Rectal smooth muscle tissue (tissue), 1 donor: ENCODE measurements at regions not wholly inside any gene's neighbourhood (a gene's known extent, or its start where the extent isn't known, plus 50 kb on each side); places are given as distances from the start of the nearest gene placed in this dataset.

Experiments
- H3K27ac ChIP-seq: one replicate; pipeline ENCODE4 v1.7.0; 2013; ENCODE audit warnings: low read depth, low read length, inconsistent platforms
- H3K27me3 ChIP-seq: one replicate; pipeline ENCODE4 v1.7.0; 2013; ENCODE audit warnings: low read length; ENCODE audit not compliant: control insufficient read depth, insufficient read depth
- H3K36me3 ChIP-seq: one replicate; pipeline ENCODE4 v1.7.0; 2013; ENCODE audit warnings: low read length; ENCODE audit not compliant: control insufficient read depth, insufficient read depth
- H3K4me1 ChIP-seq: one replicate; pipeline ENCODE4 v1.7.0; 2013; ENCODE audit warnings: low read length; ENCODE audit not compliant: control insufficient read depth, insufficient read depth
- H3K4me3 ChIP-seq: one replicate; pipeline ENCODE4 v1.7.0; 2013; ENCODE audit warnings: low read length
- H3K9ac ChIP-seq: one replicate; pipeline ENCODE4 v1.7.0; 2013; ENCODE audit warnings: low read length

DNA sequence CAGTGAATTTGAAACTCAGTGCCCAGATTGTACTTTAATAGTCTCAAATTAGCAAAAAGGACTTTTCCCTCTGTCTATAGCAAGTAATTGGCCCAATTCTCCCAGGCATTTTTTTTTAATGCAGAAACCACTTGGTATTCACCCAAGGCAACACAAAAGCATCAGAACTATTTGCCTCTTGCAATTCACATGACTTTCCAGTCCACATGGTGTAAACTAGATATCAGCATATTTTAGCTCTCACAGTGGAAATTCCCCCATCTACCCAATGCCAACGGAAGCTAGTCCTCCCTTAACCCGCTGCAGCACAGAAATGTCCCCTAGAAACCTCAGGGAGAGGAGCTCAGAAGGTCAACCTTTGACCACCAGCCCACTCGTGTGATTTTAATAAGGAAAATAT, 103.4 kb upstream of the CDYL start:
- Histone ChIP-seq H3K36me3 (no peaks in the 10 kb centered on the region), H3K4me3 (no peak overlapping the region), H3K27me3 (no peaks in the 10 kb centered on the region), H3K9ac (no peak overlapping the region), H3K27ac (no peak overlapping the region), H3K4me1 (no peaks in the 10 kb centered on the region)

DNA sequence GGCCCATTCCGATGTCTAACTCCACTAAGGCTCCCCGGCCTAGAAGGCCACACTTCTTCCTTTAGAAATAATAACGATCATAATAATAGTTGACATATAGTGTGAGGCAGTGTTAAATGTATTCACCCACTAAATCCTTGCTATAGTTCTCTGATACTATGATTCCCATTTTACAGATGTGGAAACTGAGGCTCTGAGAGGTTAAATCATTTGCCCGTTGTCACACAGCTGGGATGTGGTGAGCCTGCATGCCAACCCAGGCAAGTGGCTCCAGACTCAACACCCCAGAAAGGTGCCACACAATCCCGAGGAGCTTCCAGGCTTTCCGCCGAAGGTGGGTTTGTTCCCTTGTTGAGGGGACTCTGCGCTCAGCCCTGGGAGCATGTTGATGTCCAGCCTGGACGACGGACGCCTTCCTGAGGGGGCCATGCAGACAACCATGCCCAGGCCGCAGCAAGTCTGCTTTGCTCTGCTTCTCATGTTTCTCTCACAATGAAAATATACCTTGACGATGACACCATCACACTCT, 104.6 kb upstream of the CDYL start:
- Histone ChIP-seq H3K36me3 (no peaks in the 10 kb centered on the region), H3K27me3 (no peaks in the 10 kb centered on the region), H3K27ac (no peak overlapping the region), H3K4me1 (no peaks in the 10 kb centered on the region), H3K9ac (no peak overlapping the region), H3K4me3 (no peak overlapping the region)

DNA sequence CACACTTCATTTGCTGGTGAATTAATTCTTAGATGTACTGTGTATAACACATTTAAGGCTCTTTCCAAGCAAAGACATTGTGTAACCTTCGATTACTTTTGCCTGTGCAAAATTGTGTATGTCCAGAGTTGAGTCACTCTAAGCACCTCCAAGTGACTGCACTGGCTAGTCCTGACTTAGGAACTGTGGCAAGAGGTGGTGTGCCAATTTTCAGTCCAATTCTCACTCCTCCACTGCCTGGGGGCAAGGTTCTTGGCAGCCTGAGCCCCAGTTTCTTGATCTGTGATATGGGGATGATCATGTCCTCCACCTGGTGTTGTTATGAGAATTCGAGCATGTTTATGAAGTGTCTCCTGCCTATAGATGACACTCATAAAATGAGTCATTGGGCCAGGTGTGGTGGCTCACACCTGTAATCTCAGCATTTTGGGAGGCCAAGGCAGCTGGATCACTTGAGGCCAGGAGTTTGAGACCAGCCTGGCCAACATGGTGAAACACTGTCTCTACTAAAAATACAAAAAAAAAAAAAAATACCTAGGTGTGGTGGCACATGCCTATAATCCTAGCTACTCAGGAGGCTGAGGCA, 105.3 kb upstream of the CDYL start:
- Histone ChIP-seq H3K36me3 (no peaks in the 10 kb centered on the region), H3K4me1 (no peaks in the 10 kb centered on the region), H3K4me3 (no peak overlapping the region), H3K27ac (no peak overlapping the region), H3K27me3 (no peaks in the 10 kb centered on the region), H3K9ac (no peak overlapping the region)

DNA sequence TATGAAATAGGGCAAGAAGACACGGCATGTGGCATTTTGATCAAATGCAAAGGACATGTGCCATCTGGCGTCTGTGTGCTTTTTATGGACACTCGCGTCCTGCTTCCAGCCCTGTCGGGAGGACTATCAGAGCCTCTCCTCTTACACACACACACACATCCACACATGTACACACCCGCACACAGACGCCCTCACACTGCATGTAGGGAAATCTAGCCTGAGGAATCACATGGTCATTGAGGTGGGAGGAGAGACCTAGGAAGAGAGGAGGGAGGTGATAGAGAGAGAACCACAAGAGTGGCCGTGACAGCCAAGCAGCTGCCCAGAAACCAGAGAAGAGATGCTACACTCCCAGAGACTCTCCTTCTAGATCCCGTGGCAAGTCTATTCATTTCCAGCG, 105.9 kb upstream of the CDYL start:
- Histone ChIP-seq H3K9ac (no peak overlapping the region), H3K36me3 (no peaks in the 10 kb centered on the region), H3K4me1 (no peaks in the 10 kb centered on the region), H3K27me3 (no peaks in the 10 kb centered on the region), H3K4me3 (no peak overlapping the region), H3K27ac (no peak overlapping the region)

DNA sequence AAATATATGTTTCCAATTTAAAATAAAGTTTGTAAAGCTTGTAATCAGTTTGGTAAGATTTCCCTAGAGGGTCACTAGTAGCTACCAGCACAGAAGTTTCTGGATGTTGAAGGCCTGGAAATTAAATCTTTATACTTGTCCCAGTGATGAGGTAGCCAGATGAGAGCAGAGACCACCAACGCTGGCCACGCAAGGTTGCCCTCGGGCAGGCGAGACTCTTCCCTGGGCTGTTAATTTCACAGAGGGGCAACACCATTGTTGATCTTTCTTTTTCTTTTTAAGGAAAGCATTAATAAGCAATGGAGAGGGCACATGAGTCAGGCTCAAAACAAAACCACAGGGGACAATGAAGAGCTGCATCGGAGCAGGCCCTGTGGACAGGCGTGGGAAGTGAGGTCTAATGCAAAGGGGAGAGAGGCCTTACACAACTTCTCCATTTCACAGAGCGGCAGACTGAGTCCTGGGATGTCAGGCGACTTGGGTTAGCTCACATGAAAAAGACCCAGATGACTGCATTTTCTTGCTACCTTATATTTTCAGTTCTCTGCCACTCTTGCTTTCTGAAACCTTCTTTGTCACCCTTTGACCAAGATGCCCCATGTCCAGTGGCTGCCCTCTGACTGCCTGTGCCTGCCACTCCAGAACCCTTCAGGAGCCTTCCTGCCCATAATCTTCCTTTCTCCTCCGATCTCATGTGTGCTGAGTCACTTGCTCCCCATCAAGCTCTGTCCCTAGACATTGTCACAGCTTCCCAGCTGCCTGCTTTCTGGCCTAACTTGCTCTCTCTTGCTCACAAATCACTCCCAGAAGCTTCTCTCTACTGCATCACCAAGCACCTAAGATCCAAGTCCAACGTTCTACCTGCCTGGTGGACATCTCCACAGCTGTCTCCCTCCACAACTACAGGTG, 107.7 kb upstream of the CDYL start:
- no peaks in the 10 kb centered on the region for H3K4me1 ChIP-seq
- H3K27me3 ChIP-seq = no peaks in the 10 kb centered on the region
- no peak overlapping the region for H3K4me3 ChIP-seq
- H3K36me3 ChIP-seq = no peaks in the 10 kb centered on the region
- no peak overlapping the region for H3K9ac ChIP-seq
- H3K27ac ChIP-seq = no peak overlapping the region

DNA sequence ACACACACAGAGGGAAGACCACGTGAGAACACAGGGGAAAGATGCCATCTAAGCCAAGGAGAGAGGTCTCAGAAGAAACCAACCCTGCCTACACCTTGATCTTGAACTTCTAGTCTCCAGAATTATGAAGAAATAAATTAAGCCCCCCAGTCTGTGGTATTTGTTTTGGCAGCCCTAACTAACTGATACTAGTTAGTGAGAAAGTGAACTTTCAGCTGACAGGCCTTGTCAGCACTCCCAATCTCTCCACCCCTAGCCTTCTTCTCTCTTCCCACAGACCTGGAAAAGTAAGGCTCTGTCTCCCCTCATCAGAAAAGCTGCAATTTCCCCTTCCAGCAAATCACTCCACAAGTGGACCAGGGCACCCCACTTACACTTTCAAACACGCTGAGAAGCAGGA, 108.6 kb upstream of the CDYL start:
- H3K4me3 ChIP-seq = no peak overlapping the region
- no peaks in the 10 kb centered on the region for H3K36me3 ChIP-seq
- no peaks in the 10 kb centered on the region for H3K4me1 ChIP-seq
- no peaks in the 10 kb centered on the region for H3K27me3 ChIP-seq
- no peak overlapping the region for H3K27ac ChIP-seq
- no peak overlapping the region for H3K9ac ChIP-seq

DNA sequence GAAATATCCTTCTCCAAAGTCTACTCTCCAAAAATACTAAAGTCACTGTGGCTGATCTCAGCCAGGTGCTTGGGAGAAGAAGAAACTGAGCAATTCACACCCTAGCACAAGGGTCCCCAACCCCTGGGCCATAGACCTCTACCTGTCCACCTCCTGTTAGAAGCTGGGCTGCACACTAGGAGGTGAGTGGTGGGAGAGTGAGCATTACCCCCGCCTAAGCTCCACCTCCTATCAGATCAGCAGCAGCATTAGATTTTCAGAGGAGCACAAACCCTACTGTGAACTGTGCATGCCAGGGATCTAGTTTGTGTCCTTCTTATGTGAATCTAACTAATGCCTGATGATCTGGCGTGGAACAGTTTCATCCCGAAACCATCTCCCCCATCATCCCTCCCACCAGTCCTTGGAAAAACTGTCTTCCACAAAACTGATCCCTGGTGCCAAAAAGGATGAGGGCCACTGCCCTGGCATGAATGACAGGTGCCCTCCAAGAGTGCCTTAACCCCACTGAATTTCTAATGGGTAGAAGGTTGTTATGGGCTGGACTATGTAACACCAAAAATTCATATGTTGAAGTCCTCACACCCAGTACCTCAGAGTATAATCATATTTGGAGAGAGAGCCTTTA, 109.2 kb upstream of the CDYL start:
- Histone ChIP-seq H3K27me3 (no peaks in the 10 kb centered on the region), H3K9ac (no peak overlapping the region), H3K36me3 (no peaks in the 10 kb centered on the region), H3K4me3 (no peak overlapping the region), H3K4me1 (peaks cover 2% of the 10 kb centered on the region), H3K27ac (no peak overlapping the region)

DNA sequence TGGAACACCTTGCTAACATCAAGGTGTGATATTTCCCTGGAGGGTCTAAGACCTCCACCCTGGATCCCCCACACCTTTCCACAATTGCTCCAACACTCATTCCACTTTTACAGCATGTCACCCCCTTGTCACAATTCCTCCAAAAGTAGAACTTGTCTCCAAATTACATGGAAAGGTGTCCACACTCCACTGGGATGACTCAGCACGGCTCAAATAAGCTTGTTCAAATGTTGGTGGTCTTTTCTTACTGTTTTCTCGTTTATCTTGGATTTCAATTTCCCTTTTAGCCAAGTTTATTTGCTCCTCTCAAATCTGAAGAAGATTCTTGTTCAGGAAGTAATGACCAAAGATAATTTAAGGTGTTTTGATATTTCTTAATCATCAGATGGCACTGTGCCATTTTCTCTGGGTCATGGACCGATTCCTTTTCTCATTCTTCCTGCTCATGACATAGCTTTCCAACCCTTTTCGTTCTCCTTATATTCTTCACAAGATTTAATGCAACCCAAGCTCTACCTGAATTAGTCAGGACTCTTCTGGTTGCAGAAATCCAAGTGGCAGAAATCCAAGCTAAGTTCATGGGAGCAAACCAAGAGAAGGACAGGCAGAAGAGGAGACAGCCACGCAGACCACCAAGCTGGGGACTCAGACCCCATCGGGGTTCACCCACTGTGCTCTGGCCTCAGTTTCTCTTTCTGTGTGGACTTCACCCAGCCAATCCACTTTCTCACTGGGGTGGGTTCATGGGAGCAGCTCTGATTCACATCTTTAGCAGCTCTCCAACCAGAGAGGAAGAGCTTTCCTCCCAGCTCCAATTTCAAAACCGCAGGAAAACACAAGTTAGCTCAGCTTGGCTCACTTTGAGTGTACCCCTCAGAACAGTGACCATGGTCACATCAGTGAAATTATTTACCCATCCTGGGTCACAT, 110.5 kb upstream of the CDYL start:
- no peak overlapping the region for H3K9ac ChIP-seq
- no peak overlapping the region for H3K27ac ChIP-seq
- no peak overlapping the region for H3K4me3 ChIP-seq
- H3K4me1 ChIP-seq = peaks cover 2% of the 10 kb centered on the region
- H3K27me3 ChIP-seq = no peaks in the 10 kb centered on the region
- no peaks in the 10 kb centered on the region for H3K36me3 ChIP-seq

DNA sequence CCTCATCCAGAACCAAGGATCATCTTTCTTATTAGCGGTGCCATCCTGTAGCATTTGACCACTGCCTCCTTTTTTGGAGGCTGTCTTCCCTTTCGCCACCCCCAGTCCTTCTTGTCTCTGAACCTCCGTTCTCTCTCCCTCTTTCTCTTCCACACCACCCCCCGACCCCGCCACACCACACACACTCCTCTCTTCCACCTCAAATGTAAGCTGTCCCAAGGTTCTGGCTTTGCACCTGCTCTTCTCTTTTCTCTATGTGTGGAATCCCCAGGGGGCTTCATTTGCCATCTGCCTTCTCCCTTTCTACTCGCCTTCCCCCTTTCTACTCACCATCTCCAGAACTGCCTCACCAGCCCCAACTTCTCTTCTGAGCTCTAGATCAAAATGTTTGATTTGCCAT, 111.3 kb upstream of the CDYL start:
- no peaks in the 10 kb centered on the region for H3K27me3 ChIP-seq
- no peaks in the 10 kb centered on the region for H3K36me3 ChIP-seq
- no peak overlapping the region for H3K4me3 ChIP-seq
- H3K4me1 ChIP-seq = peaks cover 2% of the 10 kb centered on the region
- H3K27ac ChIP-seq = no peak overlapping the region
- H3K9ac ChIP-seq = no peak overlapping the region

DNA sequence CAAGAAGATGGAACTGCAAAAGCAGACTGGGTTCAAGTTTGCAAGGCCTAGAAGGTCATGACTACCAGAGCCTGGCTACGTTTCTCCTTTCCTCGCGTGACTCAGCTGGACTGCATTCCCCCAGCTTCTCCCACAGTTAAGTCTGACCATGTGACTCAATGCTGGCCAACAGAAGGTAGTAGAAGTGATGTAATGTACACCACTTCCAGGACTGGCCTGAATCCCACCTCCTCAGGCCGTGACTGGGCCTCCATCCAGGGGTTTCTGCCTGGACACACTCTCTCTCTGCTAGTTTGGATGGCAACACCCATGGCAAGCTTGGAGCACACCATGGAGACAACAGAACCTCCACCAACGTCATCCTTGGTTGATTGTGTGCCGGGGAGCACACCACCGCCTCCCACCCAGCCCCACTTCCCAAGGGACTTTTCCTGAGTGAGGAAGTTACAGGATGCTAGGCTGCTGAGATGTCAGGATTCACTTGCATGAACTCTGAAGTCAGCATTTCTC, 112.0 kb upstream of the CDYL start:
- H3K27ac ChIP-seq = no peak overlapping the region

DNA sequence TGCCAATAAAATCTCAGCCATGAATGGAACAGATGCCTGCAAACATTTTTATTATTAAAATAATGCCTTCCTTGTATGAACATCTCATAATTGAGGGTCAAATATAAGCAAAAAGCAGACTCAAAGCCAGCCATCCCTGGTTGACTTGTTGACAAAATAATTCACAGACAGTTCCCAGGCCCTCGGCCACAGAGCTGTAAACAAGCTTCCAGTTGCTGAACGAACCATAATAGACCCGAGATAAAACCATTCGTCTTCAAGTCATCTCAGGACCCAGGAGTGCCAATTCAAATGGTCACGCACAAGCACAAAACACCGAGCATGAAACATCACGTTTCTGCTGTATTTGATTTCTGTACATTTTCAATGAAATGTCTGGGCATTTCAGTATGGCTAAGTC, 113.3 kb upstream of the CDYL start:
- Histone ChIP-seq H3K27ac (no peak overlapping the region), H3K4me3 (no peak overlapping the region), H3K9ac (no peak overlapping the region), H3K27me3 (no peaks in the 10 kb centered on the region), H3K4me1 (peaks cover 2% of the 10 kb centered on the region), H3K36me3 (no peaks in the 10 kb centered on the region)

More for the DNA sequence above, 112.0 kb upstream of the CDYL start:
- peaks cover 2% of the 10 kb centered on the region for H3K4me1 ChIP-seq
- H3K4me3 ChIP-seq = no peak overlapping the region
- H3K36me3 ChIP-seq = no peaks in the 10 kb centered on the region
- no peak overlapping the region for H3K9ac ChIP-seq
- H3K27me3 ChIP-seq = no peaks in the 10 kb centered on the region

DNA sequence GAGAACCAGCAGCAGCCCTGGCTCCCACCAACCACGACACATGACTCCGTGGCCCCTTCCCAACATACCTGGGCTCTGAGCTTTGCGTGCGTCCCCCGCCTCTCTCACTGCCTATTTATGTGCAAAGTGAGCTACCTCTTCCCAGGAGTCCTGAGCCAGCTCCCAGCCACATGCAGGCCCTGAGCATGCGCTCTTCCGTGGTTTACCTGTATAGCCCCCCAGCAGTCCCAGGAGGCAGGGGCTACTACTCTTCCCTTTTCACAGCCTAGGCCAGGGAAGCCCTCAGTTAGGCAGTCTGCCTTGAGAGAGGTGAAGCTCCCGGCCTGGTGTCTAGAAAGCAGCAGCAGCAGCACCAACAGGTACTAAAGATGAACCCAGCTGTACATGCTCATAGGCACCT, 114.8 kb upstream of the CDYL start:
- Histone ChIP-seq H3K9ac (no peak overlapping the region), H3K4me1 (peaks cover 2% of the 10 kb centered on the region), H3K36me3 (no peaks in the 10 kb centered on the region), H3K27me3 (no peaks in the 10 kb centered on the region), H3K4me3 (no peak overlapping the region), H3K27ac (no peak overlapping the region)
